NCI-H1092 (cell line): ENCODE measurements at regions not wholly inside any gene's neighbourhood (a gene's known extent, or its start where the extent isn't known, plus 50 kb on each side); places are given as distances from the start of the nearest gene placed in this dataset.

Experiments used
- DNase-seq: peaks from one replicate; lab custom pipeline; 2025; lab: John Stamatoyannopoulos, UW

DNA sequence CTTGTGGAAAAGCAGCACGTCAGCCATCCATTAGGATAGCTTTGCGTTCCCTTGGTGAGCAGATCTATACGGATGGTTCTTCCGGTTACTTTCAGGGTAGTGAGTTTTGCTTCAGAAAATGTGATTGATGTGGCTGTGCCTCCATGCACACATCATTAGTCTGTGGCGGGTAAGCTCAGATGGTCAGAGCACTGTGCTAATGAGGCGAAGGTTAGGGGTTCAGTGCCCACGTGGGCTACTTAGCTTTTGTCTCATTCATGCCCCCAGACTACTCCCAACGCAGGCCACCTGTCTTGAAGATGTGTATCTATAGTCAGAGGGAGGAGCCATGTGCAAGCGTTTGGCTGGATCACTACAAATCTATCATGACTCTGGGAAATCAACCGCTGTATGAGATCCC, 322.8 kb upstream of the POU3F3 start:
- no peak for DNase-seq

DNA sequence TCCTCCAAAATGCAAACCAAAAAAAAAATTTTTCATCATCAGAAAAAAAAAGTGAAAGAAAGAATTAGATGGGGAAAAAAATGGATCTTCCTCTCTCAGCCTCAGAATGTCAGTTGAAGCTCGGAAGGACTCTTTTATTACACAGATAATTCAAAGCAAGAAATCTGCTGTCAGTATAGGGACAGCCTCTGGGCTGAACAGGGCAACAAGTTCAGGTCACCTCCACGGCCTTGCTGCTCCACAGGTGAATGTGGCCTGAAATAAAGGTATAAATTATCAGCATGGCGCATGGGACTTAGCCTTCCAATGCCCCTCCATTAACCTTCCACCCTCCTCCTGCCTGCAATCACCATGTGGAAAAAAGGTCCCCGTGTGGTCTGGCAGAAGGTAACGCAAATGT, 316.8 kb upstream of the POU3F3 start:
- DNase-seq, result no peak

DNA sequence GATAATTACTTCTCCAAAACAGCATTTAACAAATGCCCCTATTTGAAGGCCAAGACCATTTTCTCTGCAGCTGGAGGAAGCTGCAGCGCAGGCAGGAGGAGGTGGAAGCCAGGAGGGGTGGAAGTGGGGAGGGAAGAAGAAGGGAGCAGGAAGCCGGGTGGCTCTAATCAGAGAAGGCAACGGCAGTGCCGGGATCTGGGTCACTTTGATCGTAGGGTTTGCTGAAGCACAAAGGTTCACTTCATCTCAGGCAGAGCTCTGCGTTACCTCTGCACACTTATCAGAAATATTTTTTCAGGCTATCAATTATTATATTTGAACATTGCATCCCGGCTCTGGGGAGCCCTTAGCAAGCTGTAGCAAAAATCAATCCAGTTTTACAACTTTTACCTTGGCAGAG, 315.8 kb upstream of the POU3F3 start:
- no peak for DNase-seq

DNA sequence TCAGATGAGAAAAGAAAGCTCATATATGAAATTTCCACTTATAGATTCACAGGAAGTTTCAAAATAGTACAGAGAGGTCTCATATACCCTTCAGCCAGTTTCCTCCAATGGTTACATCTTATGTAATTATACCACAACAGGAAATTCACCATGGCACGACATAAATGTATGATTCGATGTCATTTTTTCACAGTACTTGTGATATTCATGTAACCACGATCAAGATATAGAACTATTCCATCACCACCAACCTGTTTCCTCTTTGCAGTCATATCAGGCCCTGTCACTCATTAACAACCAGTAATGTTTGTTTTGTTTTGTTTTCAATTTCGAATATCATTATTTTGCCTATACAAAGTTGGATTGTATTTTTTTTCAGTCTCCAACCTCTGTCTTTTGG, 314.3 kb upstream of the POU3F3 start:
- DNase-seq, result no peak

DNA sequence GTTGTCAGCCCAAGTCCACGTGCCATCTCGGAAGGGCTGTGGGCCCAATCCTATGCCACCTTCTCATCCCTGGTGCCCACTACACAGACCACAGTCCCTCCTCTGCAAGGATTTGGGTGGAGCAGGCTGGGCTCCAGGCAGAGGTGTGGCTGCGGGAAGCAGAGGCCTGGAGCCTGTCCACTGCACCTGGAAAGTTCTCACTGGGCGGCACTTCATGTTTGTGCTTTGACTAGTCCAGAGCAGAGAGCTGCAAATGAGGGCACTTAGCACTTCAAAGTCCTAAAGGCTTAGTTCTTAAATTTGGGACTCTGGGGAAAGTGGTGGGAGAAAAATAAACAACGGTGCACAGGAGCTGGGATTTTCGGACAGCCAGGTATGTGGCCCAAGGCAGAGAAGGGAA, 308.9 kb upstream of the POU3F3 start:
- no peak for DNase-seq

DNA sequence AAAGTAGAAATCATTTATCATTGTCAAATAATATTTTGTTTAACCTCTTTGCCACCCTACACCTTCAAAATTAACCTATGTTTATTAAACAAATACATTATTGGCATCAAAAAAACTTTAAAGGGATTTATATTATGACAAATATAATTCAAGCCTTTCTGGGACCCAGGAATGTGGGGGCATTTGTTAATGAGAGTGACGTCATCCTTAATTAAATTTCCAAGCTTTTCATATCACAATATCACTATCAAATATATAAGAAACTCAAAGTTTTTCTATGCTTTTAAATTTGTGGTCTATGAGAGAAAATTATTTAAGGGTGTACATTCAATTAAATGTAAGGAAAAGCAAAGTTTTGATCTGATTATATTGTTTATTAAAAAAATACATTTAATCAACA, 307.4 kb upstream of the POU3F3 start:
- DNase-seq, result no peak

DNA sequence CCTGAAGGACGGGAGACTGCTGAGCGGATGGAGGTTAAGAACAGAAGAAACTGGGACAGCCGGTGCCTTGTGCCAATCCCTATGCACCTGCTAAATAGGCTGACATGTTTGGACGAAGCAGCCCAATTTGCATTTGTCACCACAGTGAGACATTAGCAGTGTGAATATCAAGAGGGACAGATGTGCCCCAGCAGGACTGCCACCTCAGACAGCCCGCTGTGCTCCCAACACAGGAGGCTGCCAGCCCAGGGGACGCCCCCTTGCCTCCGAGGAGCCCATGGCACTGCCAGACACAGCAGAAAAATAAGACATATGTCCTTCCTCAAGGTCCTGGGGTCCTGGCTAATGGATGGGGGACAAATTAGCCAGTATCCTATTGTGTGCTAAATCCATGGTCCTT, 306.7 kb upstream of the POU3F3 start:
- DNase-seq, result no peak

DNA sequence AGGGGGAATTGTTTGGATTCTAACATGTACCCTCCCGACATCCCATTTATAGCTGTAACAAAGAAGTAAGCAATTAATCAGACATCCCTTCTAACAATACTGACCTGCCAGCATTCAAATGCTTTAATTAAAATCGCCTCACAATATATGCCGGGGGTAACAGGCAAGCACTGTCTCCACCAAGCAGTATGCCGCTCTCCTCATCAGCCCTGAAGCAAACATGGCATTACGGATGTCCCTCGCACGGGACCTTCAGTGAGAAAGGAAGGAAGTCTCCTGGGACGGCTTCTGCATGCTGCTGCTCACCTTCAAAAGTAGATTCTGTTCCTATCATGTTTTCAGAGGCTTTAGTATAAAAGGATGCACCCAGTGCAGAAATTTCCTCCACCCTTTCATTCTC, 292.7 kb upstream of the POU3F3 start:
- no peak for DNase-seq

DNA sequence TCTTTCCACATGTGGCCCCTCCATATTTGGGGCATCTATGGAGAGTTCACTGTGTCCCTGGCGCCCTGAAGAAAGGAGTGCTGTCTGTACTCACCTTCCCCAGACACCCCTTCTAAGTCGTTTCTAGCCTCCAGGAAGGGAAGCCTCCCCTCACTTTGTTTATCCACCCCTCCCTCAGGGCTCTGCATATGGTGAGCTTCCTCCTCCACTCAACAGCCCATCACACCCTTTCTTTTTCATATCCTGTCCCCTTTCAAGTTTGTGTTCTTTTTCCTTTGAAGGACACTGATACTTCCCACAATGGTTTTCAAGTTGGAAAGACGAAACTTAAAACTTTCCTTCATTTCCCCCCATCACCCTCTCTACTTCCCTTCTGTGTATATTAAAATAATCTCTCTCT, 291.4 kb upstream of the POU3F3 start:
- no peak for DNase-seq

DNA sequence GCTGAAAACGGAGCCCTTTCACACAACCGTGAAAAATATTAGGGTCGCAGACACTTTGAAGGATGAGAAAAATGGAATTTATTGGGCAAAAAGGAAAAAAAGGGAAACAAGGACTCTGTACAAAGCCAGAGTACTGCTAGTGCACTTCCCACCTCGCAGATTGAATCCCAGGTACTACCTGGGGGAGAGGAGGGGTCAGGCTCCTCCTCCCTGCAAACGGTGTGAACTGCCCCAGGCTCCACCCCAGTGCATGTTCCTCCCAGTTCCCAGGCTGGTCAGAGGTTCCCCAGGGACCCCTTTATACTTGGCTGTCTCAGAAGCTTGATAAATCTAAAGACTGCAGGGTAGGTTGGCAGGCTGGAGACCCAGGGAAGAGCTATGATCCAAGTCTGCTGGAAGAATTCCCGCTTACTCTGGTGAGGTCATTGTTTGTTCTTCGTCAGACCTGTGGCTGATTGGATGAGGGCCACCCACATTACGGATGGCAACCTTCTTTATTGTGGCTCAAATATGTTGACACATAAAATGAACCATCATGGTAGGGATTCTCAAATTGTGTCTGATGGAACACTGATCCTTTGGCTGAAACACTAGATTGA, 290.4 kb upstream of the POU3F3 start:
- no peak for DNase-seq

DNA sequence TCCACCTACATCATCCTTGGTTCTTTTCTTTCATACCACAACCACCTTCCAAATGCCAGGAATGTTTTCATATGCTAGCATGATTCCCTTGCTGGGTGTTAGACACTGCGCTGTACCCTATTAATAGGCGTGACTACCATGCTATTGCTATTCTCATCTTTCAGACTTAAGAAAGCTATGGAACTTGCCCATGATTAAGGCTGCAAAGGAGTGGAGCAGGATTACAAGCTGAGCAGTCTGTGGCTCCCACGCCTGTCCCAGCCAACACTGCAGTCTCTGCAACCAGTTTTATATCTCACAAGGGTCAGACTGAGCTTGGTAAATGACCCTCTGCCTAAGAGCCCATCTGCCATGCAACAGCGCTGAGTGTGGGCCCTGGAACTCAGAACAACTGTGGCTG, 285.7 kb upstream of the POU3F3 start:
- no peak for DNase-seq

DNA sequence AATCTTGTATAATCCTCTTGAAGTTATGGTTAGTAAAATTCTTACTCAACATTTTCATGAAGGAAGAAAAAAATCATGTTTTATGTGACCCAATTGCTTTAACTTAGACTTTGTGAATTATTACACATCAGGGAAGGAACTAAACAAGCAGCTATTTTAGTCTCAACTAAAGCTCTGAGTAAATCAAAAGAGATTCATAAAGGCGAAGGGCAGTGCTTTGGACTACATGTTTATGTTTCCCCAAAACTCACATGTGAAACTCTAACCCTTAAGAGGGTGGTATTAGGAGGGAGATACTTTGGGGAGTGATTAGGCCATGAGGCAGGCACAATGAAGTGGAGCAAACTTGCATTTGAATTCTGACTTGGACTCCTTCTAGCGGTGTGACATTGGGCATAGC, 283.7 kb upstream of the POU3F3 start:
- no peak for DNase-seq

DNA sequence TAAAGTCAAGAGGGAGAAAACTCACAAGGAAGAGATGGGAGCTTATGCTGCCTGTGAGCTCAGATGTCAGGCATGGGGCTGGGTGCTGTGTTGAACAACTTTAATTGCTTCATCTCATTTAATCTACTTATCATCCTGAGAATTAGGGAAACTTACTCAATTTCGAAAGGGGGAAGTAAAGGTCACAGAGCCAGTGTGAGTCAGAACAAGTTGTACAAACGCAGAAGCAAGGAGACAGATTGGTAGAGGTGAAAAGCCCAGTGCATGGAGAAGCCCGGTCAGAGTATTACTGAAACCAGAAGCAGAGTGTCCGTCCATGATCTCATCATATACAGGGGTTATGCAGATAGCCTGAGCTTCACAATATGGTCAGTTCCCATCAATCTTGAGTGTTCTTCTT, 281.1 kb upstream of the POU3F3 start:
- no peak for DNase-seq

DNA sequence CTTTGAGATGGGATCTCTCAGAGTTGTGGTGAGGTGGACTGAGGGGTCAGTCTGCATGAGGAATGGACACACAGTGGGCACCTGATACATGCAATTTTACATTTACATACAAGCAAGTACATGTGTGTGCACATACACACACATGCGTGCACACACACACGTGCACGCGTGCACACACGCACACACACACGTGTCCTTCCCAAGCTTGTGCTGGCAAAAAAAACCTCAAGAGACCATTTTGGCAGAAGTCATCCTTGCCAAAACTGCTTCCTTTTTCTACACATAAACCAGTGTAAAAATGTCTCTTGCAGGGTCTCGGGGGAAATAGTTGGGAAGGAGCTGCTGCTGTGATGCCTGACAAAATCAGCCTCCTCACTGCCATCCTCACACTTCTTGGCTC, 279.5 kb upstream of the POU3F3 start:
- no peak for DNase-seq

DNA sequence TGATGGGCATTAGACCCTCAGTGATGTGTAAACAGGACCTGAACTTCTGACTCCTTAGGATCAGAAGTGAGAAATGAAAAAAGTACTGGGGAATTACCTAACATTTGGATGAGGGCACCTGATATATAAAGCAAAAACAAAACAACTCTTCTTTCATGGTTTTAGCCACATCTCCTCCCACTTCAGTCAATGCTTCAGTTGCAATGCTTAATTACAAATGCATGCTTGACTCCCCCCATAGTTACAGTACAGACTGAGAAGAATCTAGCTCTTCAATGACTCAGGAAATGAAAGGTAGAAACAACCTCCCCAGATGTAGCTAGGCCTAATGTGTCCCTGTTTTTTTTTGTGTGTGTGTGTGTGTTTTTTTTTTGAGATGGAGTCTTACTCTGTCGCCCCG, 276.8 kb upstream of the POU3F3 start:
- DNase-seq, result no peak

DNA sequence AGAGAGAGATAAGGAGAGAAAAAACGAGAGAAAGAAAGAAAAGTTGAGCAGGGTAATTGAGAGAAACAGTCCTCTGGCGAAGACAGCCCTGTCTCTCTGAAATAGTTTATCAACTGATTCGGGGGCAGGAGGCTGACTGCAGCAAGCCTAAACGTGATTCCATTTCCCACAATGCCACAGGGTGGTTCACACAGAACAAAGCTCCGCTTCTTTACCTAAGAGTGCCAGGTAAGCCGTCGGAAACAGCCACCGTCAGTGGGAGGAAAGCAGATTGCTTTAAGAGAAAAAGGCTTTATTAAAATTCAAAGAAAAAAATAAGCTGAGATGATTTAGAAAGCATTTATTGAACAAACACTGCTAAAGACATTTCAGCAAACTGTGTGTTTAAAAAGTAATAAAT, 271.4 kb upstream of the POU3F3 start:
- DNase-seq, result no peak

DNA sequence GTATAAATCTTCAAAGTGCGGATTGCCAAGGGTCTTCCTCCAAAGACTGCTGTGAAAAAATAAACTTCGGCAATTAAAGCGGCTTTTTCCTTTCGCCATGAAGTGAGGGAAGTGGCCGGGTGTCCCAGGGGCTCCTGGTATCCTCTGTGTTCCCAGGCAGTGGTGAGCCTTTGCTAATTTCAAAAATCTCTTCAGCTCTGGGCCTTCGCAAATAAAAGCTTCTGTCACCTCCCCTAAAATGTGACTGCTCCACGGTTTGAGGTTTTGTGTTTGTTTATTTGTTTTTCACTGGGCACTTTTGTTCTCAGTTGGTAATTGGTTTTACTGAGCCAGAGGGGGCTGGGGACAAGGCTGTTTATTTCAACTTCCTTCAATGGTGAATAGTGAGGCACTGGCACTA, 270.1 kb upstream of the POU3F3 start:
- DNase-seq, result no peak

DNA sequence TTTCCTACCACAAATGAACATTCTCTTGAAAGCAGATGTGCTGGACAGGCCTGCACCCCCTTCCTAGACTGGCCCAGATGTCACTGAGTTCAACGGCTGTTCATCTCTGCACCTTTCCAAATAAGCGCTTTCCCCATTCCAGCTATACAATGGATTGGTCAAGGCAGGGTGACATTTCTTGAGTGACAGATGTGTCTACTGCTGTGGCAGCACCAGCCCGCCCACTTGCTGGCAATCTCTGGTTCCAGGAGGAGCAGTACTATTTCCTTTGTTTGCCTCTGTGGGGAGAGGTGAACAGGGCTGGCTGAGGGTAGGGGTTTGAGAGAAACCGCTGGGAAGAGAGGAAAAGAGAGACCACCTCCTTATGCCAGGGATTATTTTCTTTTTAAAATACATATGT, 269.5 kb upstream of the POU3F3 start:
- DNase-seq, result no peak

DNA sequence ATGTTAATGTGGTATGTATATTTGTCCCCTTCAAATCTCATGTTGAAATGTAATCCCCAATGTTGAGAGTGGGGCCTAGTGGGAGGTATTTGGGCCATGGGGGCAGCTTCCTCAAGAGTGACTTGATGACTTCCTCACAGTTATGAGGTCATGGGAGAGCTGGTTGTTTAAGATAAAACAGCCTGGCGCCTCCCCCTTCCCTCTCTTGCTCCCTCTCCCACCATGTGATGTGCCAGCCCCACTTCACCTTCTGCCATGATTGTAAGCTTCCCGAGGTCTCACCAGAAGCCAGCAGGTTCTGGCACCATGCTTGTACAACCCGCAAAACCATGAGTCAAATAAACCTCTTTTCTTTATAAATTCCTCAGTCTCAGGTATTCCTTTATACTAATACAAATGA, 258.3 kb upstream of the POU3F3 start:
- no peak for DNase-seq

DNA sequence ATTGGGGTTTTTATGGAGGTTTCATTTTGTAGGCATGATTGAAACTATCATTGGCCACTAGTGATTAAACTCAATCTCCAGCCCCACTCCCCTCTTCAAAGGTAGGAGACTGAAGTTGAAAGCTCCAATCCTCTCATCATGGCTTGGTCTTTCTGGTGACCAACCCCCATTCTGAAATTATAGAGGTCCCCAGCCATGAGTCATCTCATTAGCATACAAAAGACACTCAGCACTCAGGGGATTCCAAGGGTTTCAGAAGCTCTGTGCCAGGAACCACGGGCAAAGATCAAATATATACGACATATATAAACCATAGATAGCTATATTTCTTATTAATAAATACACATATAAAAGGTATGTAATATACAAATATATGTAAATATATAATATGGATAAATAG, 256.0 kb upstream of the POU3F3 start:
- DNase-seq, result no peak

DNA sequence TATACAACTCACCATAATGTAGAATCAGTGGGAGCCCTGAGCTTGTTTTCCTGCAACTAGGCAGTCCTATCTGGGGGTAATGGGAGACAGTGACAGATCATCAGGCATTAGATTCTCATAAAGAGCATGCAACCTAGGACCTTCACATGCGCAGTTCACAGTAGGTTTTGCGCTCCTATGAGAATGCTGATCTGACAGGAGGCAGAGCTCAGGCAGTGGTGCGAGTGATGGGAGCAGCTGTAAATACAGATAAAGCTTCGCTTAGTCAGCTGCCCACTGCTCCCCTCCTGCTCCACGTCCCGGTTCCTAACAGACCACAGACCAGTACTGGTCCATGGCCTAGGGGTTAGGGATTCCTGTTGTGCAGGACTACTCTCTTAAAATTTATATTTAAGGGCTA, 255.3 kb upstream of the POU3F3 start:
- no peak for DNase-seq

DNA sequence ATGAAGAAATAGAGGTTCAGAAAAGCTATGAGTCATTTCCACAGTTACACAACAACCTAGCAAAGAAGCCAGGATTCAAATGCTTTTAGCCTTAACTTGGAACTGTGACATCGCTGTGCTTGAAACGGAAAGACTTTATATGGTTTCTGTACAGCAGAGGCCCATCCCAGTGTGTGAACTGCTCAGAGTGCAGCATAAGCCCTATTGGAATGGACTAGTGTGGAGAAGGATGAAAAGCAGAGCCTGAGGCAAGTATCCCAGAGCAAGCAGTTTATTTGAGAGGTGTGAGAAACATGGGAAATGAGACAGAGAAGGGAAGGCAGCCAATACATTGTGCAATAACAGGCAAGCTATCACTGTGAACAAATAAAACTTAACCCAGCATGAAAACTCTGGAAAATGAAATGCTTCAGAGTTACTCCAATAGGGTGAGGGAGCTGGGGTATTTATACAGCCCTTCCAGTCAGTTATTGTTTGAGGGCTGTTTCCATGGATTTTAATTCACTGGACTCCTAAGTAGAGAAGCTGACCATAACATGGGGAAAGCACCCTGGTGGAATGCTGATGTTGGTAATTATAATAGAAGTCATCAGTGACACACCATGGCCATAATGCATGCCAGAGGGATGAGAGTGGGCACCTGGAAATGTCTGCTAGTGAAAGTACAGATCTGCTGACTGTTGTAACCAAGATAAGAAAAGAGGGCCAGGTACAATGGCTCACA, 254.0 kb upstream of the POU3F3 start:
- DNase-seq, result no peak

DNA sequence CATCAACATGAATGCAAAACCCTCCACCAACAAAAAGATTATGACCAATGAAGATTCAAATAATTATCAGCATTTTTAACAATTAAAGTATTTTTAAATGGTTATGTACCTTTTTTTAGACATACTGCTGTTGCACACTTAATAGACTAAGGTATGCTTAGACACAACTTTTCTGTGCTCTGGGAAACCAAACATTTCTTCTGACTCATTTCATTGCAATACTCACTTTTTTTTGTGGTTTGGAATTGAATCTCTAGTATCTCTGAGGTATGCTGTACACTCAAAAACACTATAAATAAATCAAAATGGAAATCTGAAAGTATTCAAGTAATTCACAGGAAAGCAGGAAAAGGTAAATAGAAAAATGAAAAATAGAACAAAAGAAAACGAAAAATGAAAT, 247.9 kb upstream of the POU3F3 start:
- no peak for DNase-seq

DNA sequence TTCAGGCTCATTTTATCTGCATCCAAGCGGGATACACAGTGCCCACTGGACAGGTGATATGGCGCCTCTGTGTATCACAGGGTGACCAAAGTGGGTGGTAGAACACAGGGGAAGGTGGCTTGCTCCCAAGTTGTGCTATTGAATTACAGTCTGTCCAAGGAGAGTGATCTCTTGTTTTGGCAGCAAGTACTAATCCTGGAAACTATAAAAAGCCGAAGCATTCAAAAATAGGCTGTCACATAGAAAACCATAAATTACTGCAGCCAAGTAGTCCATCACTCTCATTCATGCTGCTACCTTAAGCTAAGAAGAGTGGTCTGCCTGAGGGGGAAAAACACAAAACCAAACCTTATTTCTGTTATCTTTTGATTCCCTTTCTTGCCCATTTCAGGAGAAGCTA, 237.1 kb upstream of the POU3F3 start:
- DNase-seq, result no peak
